HG02798 (cell line): ENCODE measurements at regions not wholly inside any gene's neighbourhood (a gene's known extent, or its start where the extent isn't known, plus 50 kb on each side); places are given as distances from the start of the nearest gene placed in this dataset.
"Not testable (repeated sequence)": the region's sequence is repeated elsewhere in the genome, so short reads cannot be mapped to it uniquely, and the experiment has no call there.

Source experiments
- ATAC-seq: cut with Tn5 transposase; IDR thresholded peaks from one replicate; pipeline ENCODE4 v1.9.1; 2021; ENCODE audit warnings: mild to moderate bottlenecking; ENCODE audit not compliant: unreplicated experiment, poor library complexity

GRCh38 chr7:81308643-81309322 is 389.9 kb upstream of the SEMA3C start:
- no peak for ATAC-seq

DNA sequence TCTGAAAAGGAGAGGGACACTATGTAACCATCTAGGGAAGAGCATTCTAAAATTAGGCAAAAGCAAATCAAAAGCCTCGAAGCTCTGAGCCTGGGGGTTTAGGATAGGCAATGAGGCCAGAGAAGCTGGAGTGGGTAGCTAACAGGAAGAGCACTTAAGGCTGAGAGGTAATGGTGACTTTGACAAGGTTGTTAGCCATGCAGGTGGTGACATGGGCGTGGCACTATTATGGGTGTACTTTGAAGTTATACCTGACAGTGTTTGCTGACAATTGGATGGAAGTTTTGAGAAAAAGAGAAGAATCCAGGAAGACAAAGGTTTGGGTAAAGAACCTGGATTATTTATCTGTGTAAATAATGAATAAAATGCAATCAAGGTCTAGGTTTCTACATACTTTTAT is 383.0 kb upstream of the SEMA3C start:
- no peak for ATAC-seq

DNA sequence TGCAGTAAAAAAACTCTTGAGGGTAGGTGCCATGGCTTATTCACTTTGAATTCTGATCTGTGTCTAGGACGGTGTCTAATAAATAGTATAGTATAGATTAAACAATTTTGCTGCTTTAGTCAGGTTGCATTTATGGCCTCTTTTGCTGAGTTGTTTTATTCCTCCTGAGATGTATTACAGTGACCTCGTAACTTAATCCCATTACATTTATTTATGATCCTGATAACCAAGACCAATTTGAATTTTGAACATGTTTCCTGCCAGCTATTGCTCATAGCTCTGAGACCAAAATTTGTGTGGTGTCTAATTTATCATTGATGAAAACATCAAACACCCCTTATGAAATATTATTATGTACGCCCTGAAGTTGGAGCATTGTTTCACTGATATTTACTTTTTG is 381.9 kb upstream of the SEMA3C start:
- ATAC-seq = no peak

- ATAC-seq = no peak
Measured at GRCh38 chr7:81299711-81300110, 380.9 kb upstream of the SEMA3C start.

DNA sequence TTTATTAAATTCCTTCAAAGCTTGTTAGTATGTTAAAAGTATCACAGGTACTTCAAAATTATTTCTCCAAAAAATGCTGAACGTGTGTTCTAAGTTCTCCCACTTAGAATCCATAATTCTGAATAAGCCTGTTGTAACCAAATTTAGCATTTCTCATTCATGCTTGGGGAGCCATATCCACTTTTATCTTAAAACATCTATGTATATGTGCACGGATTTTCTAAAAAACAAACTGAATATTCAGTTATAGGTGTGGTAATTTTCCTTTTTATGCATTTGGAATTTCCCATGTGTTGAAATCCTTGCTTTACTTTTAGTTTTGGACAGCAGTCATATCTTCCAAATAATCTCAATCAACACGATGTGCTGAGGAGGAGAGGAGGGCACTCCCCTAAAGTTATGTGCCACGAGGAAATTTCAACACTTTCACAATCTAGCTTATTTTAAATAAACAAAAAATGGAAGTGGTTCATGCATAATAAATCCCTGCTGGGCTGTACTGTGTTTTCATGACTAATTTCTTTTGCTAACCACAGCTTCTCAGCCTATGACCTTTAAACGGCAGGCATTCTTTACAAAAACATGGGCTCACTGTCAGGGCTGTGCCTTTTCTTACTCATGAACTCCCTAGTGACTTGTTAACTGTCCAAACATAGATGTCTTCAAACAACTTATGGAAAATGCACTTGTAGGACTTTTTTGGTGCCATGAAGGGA is 380.3 kb upstream of the SEMA3C start:
- ATAC-seq = no peak

DNA sequence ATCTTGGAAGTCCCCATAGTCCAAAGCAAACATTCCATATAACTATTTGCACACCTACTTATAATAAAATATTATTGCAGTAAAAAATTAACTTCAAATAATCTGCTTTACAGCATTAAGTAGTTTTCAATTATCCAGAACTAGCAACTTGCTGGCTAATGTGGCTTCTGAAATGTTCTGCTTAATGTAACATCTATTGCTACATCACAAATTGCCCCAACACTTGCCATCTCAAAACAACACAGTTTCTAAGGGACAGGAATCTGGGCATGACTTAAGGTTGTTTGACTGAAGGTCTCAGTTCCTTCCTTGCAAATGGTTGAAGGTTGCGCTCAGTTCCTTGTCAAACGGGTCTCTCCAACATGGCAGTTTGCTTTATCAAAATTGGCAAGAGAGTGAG is 378.5 kb upstream of the SEMA3C start:
- ATAC-seq = no peak

DNA sequence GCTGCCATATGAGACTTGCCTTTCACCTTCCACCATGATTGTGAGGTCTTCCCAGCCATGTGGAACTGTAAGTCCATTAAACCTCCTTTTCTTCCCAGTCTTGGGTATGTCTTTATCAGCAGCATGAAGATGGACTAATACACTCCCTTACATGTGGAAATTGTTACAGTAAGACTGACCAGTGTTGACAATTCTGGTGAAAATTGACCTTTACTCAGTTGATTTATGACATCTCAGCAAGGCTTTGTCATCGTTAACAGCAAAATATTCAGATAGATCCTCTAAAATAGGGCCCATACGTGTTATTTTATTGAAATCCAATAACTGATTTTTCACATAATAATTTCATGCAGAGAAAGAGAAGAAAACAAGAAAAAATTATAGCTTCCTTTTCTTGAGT is 377.9 kb upstream of the SEMA3C start:
- ATAC-seq = no peak

- no peak for ATAC-seq
Measured at GRCh38 chr7:81294897-81295515, 376.2 kb upstream of the SEMA3C start.

GRCh38 chr7:81293806-81294205 is 375.0 kb upstream of the SEMA3C start:
- no peak for ATAC-seq

GRCh38 chr7:81286754-81287153 is 367.9 kb upstream of the SEMA3C start:
- ATAC-seq = not testable (repeated sequence)

DNA sequence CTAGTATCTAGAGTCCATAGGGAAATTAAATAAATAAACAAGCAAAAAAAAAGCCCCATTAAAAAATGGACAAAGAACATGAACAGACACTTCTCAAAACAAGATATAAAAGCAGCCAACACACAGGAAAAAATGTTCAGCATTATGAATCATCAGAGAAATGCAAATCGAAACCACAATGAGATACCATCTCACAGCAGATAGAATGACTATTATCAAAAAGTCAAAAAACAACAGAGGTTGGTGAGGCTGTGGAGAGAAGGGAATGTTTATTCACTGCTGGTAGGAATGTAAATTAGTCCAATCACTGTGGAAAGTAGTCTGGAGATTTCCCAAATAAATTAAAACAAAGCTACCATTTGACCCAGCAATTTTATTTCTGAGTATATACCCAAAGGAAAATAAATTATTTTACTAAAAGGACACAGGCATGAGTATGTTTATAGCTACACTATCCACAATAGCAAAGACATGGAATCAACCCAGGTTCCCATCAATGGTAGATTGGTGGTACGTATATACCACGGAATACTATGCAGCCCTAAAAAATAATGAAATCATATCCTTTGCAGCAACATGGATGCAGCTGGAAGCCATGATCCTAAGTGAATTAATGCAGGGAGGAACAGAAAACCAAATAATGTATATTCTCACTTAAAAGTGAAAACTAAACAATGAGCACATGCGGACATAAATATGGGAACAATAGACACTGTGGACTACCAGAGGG is 366.5 kb upstream of the SEMA3C start:
- no peak for ATAC-seq

- no peak for ATAC-seq
Measured at GRCh38 chr7:81284576-81284975, 365.7 kb upstream of the SEMA3C start.

DNA sequence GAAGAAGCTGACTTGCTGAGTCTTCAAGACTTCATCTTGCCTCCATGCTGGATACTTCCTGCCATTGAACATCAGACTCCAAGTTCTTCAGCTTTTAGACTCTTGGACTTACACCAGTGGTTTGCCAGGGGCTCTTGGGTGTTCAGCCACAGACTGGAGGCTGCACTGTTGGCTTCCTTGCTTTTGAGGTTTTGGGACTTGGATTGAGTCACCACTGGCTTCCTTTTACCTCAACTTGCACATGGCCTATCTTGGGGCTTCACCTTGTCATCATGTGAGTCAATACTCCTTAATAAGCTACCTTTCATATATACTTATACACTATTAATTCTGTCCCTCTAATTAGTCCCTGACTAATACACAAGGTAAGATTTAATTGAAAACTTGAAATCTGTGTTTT is 361.7 kb upstream of the SEMA3C start:
- ATAC-seq = no peak

- no peak for ATAC-seq
Measured at GRCh38 chr7:81277691-81278090, 358.8 kb upstream of the SEMA3C start.

- no peak for ATAC-seq
Measured at GRCh38 chr7:81273601-81274397, 354.9 kb upstream of the SEMA3C start.

GRCh38 chr7:81272176-81272575 is 353.3 kb upstream of the SEMA3C start:
- no peak for ATAC-seq

GRCh38 chr7:81268551-81268950 is 349.7 kb upstream of the SEMA3C start:
- no peak for ATAC-seq

DNA sequence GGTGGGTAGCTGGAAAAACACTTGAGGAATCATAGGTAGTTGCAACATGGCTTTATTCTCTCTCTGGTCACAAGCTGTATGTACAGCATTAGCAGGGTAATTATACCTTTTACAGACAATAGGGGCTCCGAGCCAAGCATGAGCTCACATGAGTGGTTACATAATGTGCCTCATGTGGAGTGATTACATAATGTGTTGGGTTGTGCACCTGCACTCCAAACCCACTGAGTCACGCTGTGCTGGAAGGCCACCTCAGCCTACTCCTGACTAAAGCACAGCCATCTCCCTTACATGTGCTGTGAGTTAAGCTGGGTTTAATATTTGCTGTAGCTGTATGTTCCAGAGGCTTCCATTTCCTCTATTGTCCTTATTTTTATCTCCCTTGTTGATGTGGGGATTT is 348.7 kb upstream of the SEMA3C start:
- no peak for ATAC-seq

DNA sequence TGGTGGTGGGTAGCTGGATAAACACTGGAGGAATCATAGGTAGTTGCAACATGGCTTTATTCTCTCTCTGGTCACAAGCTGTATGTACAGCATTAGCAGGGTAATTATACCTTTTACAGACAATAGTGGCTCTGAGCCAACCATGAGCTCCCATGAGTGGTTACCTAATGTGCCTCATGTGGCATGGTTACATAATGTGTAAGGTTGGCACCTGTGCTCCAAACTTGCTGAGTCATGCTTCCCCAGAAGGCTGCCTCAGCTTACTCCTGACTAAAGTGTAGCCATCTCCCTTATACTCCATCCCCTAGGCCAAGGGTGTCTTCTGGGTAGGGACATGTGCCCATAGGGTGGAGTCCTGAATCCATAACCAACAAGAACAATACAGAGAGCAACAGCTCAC is 345.3 kb upstream of the SEMA3C start:
- ATAC-seq = no peak

DNA sequence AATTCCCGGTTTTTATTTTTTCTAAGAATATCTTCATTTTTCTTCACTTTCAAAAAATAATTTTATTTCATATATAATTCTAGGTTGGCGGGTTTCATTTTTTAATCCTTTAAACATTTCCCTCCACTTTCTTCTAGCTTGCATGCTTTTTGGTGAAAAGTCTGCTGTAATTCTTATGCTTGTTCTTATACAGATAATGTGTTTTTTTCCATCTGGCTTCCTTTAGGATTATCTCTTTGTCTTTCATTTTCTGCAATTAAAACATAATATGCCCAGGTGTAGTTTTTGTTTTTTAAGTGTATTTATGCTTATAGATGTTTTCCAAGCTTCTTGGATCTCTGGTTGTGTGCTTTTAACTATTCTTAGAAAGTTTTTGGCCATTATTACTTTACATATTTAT is 341.3 kb upstream of the SEMA3C start:
- ATAC-seq = no peak
